ENCODE measurements at regions not wholly inside any gene's neighbourhood (a gene's known extent, or its start where the extent isn't known, plus 50 kb on each side); places are given as distances from the start of the nearest gene placed in this dataset.

DNA sequence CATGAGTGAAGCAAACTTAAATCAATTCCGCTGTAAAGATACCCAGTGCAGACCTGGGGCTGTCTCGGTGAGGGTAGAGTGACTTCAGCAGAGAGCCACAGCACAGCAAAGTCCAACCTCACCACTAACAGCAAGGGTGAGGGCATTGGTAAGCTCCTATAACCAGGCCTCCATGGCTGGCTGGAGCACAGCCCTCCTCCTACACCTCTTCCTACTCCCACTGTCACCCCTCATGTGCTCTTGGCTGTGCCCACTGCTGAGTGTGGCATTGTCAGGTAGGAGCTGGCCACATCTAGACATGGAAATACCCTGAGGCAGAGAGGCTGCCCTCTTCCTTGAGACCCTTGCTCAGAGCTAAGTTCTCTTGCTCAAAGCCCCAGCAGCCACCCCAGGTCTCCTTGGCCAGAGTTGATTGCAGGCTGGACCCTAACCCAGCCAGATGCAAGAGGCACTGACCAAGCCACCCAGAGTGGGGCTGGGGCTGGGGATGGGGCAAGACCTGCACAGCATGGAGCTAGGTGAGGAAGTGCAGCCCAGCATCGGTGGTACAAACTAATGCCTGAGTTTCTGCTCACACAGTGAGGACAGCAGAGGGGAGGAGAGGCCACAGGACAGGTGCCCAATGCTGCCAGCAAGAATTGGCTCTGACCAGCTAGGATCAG lies 77.6 kb upstream of the RAB6C start:
- DNase-seq (ENCODE audit: low read depth) = no peak

DNA sequence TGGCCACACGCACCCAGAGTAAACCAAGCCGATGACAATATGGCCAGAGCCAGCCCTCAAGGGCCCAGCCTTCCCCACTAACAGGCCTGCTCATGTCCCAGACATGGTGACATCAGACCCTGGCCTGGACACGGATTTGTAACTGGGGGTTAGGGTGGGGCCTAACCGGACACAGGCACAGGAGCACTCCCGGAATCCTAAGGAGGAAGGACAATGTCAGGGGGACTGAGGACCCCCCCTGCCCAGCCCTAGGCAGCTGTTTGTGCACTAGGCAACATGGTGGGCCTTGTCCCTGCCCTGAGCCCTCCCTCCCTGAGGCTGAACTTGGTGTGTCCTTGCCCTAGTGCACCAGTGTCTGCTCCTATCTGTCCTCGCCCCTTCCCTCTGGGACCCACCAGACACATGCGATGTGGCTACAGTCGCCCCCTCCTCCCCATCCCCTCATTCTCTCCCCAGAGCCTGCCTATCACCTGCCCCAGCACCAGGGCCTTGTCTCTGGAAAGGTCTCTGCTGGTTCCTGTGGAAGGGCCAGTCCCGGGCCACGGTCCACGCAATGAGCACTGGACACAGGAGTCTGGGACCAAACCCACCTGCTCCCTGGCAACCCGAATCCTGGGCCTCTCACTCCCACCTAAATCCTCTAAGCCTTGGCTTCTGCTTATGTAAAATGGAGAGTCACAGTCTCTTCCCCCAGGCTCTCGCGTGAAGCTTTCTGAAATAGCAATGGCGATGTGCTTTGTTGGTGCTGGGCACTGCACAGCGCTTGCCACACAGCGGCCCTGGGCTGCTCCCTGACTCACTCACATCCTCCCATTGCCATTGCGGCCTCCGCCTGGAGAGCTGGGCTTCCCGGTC lies 76.5 kb upstream of the RAB6C start:
- DNase-seq (ENCODE audit: low read depth) = no peak

DNA sequence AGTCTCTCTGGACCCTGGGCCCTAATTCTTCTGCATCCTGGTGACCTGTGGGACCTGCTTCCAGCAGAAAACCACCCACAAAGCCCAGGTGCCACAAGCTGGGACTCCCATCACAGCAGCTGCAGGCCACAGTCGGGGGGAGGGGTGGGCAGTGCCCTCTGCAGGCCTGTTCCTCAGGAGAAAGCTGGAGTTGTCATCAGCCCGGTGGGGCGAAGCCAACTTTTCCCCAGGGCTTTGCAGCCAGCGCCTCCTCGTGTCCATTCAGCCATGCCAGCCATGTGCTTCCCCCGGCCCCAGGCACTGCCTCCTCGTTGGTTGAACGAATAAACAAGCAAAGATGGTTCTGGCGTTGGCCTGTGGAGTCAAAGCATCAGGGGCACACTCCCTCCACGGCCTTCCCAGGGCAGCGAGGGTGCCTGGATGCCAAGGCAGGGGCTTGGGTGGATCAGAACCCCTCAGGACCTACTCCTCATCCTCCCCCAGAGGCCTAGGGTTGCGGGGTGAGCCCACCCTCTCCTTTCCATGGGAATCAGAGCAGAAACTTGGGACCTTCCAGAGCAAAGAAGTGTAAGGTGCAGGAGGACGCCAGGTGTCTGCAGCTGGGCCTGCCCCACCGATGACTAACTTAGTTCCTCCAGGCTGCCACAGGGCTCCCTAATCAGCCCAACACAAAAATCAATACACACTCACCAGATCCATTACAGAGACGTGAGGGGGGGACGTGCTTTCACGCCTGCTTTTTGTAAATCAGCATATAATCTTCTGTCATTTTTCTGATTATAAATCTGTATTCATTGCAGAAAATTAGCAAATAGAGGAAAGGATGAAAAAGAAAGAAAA lies 75.7 kb upstream of the RAB6C start:
- no peak for DNase-seq (ENCODE audit: low read depth)

DNA sequence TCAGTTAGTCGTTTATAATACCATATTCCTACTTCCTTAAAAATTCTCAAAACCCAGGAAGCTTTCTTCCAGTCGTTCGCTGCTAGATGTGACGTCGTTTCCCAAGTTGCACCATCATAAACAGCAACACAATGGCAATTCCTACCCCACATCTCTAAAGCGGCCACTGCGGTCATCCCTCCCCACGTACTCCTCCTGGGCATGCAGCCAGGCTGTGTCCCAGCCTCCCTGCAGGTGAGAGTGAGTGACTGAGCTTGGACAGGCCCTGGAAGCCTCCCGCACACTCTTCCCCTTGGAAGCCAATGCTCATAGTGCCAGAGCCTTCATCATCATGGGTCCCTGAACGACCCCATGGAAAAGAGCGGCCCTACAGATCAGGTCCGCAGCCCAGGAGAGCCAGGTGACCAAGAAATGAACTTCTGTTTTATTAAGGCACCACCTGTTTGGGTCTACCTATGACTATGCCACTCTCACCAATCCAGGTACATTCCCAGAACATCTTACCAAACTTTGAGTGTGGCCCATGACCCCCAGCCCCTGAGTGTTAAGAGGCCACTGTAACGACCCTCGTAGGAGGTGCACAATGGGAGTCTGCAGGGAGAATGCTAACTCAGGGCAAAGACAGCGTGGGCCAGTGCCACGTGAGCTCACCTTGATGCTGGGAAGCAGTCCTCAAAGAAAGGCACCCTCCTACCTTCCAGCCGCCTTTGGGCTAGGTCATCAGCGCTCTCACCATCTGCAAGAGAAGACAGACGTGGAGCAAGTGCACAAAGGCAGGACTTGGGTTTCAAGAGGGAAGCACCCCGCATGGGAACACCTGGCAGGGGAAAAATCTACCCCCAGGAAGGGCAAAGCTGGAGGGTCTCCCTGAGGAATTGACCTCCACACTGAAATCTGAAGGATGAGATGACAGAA lies 74.7 kb upstream of the RAB6C start:
- DNase-seq (ENCODE audit: low read depth) = no peak

DNA sequence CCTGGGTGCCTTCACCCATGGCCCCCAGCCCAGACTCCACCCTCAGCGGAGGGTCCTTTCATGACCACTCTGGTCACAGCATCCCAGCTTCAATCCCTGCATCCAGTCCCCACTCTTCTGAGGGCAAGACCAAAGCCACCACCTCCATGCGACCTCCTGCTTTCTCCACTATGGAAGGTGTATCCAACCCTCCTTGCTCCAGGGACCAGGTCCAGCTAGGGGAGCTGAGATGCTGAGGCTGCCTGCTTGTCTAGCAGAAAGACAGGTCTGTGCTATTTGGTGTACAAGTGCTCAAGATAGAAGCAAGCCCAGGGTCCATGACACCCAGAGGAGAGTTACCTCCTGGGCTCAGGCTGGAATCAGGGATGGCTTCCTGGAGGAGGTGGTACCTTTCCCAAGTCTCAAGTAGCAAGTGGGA lies 73.8 kb upstream of the RAB6C start:
- no peak for DNase-seq (ENCODE audit: low read depth)

DNA sequence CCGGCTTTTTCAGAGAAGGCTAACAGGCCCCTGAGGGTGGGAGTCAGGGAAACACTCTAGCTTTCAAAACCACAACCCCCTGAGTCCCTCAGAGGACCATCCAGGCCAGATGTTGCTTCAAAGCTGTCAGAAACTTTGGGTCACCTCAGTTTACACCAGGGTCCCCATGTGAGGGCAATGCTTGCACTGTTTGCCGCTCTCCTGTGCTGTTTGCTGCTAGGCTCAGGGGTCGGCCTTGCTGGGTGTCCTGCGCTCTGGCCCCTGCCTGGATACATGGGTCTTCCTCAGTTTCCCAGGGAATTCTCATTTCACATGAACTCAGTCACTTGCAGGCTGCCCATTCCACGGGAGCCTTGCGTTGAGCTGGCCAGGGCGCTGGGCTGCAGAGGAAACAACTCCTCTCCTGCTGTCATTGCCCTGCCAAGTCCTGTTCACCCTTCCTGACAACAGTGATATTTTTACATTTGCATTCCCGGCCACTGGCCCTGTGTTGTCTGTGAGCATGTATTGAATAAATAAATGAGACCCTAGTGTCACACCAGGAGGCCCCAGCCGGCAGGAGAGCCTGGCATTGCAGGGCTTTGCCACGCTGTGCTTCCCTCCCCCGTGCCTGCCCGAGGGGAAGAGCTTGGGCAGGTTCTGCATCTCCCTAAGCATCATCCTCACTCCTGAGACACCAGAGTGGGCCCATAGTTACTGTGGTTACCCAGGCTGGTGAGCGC lies 73.2 kb upstream of the RAB6C start:
- no peak for DNase-seq (ENCODE audit: low read depth)

DNA sequence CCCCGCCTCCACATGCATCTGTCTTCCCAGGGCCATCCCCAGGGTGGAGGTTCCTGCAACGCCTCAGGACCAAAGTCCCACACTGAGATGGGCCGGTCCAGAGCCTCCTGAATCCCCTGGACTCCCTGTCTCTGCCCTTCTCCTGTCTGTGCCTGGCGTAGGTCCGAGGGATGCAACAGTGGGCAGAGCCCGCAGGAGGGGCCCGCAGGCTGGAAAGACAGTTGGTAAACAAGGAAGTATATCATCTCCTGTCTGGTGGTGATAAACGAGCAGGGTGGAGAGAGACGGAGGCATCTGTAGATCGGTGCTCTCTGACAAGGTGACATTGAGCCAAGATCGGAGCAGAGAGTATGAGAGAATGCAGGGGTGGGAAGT lies 72.6 kb upstream of the RAB6C start:
- no peak for DNase-seq (ENCODE audit: low read depth)

DNA sequence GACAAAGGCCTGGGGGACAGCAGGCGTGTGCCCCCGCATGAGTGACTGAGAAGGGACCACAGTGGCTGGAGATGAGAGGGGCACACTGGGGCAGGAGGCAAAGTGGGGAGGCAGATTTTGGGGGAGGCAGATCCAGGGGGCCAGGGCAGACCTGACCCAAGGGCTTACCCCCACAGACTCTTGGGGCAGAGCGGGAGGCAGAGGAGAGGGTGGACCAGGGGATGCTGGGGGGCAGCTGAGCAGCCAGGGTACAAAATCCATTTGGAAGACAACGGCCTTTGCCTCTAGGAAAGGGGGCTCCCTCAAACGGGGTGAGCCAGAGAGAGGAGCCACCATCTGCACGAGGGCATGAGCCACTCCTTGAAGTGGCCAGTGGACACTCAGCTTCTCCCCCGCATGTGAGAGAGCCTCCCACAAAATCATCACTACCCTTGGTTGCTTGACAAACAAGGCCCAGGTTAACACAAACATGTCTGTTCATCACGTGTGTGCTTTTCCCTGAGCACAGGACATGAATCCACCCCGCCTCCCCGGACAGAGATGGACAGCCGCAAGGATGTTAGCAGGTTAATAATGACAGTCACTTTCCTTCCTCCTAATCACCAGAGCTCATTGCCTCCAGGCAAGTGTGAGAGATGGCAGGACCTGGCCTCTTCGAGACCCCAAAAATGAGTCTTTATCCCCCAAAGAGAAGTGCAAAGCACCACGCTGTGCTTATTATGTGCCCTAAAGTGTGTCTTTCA lies 72.0 kb upstream of the RAB6C start:
- DNase-seq (ENCODE audit: low read depth) = no peak

DNA sequence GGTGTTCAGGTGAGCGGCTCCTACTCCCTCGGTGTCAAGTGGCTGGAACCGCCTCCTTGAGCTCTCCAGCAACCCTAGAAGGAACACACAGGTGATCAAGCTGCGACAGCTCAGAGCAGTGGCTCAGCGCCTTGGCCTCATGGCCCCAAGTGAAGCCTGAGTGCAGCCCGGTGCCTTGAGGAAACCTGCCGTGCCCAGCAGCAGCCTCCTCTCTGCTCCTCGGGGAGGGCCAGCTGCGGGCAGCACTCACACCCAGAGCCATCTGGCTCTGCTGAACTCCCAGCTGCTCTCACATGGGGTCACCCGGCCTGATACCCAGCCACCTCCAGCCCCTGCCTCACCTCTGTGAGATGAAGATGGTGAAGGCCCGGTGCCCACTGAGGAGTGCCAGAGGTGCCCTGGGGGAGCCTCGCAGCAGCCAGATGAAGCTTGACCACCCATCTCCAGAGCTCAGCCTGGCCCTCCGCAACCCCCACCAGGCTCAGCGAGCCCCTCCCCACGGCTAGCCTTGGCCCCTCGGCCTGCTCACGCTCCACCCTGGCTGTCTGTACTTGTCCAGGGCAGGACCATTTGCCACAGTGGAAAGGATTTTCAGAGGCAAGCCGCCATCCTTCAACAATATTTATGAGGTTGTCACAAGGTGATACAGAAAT lies 70.6 kb upstream of the RAB6C start:
- DNase-seq (ENCODE audit: low read depth) = no peak

DNA sequence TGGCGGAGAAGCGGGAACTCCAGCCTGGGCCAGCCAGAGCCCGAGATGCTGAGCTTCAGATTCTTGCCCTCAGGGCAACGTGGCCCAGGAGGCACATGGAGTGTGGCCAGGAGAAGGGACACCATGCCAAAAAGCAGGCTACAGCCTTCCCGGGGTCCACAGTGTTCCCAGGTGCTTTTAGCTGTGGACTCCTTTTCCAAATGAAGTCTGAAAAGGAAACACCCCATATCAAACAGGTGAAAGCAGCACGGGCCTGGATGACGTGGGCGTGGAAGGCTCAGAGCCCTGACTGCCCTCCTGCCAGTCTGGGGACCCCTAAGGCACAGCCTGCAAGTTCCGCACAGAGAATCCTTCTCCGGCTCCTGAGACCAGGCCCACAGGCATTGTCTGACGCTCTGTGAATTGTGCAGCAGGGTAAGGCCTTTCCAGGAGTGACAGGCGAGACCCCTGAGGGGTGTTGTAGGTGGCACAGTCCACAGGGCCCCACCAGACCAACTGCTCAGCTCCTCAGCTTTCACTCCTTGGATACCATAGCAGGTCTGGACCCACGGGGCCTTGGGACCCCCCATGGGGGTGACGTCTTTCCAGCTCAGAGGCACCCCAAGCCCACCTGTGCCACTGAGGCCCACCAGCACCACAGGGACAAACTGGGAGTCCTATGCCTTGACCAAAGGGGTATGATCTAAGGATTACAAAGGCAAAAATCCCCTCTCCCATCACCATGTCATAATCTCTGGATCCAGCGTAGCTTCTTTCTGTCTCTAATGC lies 69.6 kb upstream of the RAB6C start:
- DNase-seq (ENCODE audit: low read depth) = no peak

DNA sequence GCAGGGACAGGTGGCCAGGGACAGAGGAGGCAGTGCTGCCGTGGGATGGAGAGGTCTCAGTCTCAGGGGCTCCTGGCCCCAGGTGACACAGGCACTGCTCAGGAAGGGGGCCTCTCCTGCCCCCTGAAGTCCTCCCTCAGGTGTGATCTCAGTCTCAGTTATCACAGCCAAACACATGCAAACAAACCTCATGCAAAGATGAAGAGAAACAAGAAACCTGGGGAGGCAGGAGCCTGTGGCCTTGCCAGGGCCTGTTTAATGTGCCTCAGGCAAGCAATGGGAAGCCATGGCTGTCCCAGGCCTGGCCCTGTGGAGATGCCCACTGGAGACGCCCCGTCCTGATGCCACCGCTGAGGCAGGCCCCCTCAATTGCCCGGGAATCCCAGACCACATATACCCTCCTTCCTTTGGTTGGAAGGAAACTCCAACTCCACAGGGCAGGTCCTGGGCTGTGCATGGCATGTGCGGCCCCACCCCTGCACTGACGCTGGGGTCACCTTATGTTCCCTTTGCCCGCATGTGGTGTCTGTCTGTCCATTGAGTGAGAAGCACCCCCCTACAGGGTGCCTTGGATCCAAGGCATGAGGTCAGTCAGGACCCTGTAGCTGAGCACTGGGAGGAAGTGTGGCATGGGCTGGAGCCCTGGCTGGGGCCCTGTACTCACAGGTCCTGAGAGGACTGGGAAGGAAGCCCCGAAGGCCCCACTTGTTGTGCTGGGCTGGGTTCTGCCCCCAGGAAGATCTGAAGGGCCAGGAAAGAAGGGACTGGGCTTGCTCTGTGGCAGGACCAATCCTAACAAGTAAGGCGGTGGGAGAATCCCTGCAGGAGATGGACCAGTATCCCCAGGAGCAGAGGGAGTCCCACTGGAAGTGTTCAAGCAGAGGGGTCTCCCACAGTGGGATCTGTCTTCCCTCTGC lies 68.8 kb upstream of the RAB6C start:
- no peak for DNase-seq (ENCODE audit: low read depth)

DNA sequence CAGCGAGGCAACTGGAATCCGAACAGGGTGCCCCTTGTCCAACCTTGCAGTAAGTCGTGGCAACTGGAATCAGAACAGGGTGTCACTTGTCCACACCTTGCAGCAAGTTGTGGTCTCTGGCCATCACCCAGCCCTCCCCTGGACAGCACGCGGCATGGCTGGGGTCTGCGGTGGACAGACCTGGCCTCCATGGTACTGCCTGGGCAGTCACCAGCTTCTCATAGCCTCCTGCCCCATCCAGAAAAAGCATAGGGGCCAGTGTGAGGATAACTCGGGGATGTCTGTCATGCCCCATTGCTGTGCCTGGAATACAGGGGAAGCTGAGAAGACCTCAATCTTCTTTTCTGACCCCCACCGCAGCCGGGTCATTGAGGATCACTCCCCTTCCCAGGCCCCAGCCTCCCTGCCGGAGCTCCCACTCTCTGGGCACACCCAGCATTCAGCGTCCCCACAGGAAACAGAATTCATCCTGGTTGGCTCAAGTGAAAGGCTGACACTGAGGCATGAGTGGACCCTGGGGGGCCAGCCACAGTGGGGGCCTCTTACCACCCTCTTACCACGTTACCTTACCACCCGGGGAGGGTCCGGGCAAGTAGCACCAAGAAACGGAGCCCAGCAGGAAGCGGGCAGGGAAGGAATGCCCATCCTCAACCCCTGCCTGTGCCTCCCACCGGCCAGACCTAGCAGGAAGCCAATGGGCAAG lies 68.0 kb upstream of the RAB6C start:
- no peak for DNase-seq (ENCODE audit: low read depth)

DNA sequence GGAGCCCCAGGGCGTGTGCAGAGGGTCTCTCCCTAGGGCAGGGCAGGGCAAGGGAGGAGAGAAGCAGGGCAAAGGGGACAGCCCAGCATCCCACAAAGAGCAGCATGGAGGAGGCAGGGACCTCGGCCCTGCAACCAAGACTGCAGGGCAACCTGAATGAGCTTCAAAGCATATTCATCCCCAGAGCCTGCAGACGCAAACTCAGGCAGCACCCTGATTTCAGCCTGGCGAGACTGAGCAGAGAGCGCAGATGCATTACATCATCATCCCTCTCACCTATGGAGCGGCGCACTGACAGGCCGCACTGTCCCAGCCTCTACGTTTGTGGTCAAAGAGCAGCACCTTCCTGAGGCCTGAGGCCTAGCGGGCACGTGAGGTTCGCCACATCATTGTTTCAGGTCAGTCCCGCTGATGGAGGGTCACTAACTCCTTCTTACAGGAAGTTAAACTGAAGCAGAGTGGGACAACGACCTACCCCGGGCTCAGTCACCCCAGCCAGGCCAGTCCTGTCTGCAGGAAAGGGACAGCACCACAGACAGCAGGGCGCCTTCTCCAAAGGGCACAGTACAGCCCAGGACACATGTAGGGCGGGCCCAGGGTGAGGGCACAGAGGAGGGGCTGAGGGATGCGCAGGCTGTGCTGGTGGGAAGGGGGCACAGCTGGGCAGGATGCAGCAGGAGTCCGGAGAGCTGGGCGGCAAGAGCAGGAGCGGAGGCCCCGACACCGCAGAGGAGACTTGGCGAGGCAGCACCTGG lies 67.2 kb upstream of the RAB6C start:
- no peak for DNase-seq (ENCODE audit: low read depth)

DNA sequence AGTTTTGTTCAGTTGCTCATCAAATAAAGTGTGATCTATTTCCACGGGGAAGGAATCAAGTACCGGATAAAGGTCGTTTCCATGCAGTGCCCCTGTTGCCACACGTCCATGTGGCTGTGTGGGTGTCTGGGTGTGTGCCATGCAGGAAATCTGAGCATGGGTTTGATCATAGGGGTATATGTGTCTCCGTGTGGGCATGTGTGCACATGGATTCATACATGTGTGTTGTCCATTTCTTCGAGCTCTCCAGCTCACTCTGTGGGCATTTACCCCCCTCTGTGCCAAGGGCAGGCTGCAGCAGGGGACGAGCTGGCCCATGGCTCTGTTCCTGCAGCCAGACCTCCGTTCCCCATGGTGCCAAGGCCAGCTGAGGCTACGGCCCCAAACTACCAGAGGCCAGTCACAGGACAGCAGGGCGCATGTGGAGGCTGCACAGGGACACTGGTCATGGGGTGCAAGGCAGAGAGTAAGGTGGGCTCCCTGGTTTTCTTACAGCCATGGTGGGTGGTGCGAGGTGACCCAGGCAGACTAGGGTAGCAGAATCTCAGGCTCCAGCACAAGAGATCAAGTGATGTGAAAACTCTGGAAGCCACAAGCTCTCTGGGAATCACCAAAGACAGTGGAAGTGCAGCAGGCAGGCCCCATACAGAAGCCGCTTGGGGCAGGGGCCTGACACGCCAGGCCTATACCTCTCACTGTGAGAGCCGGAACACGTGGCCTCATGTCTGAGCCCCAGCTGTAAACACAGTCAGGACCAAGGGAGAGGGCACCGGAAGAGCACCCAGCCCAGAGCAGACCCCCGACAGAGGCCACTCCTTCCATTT lies 66.4 kb upstream of the RAB6C start:
- DNase-seq (ENCODE audit: low read depth) = no peak

DNA sequence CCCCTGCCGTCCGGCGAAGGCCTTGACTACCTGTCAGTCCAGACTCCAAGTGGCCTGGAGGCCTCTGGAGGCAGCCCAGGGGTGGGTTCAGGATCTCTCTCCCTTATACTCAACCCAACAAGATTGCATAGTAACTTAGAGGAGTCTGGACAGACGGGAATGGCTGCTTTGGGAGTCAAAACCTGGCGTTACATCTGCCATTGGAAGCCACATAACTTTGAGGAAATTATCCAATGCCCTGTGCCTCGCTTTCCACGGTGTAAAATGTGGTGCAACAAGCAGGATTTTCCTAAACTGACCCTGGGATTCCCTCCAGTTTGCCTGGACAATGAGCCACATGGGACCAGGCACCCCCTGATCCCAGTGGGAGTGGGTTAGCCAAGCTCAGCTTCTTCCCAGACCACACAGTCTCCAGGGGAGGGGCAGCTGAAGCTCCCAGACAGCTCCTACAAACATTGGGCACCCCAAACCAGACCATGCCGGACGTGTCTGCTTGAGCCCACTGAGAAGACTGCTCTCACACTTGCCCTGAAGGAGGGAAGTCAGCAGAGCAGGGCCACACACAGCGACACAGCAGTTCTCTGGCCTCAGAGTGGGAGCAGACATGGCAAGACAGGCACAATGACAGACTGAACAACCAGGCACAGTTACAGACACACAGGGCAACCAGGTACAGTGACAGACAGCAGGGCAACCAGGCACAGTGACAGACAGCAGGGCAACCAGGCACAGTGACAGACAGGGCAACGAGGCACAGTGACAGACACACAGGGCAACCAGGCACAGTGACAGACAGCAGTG lies 65.6 kb upstream of the RAB6C start:
- DNase-seq (ENCODE audit: low read depth) = no peak
